DMS79 treated with DMSO at 0.1 percent for 48 hours (cell line): ENCODE measurements at regions not wholly inside any gene's neighbourhood (a gene's known extent, or its start where the extent isn't known, plus 50 kb on each side); places are given as distances from the start of the nearest gene placed in this dataset.

ENCODE experiments used
- DNase-seq: peaks from one replicate; lab custom pipeline; 2025; lab: John Stamatoyannopoulos, UW

DNA sequence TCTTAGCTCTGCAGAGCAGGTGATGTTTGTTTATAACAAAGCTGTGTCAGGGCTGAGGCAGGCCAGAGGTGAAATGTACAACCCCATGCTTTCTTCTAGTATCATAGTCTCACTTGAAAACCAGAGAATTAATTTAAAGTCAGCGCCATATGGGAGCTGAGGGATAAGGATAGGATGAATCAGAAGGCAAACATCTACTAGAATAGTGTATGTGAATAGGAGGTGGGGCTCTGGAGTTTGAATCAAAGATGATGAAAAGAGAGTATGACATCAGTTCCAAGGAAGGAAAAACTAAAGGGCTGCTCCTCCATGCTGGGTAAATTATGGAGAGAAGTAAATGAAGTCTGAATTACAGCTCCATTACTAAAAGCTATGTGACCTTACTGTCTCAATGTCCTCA, 441.5 kb downstream of the RASEF start:
- DNase-seq: no peak

DNA sequence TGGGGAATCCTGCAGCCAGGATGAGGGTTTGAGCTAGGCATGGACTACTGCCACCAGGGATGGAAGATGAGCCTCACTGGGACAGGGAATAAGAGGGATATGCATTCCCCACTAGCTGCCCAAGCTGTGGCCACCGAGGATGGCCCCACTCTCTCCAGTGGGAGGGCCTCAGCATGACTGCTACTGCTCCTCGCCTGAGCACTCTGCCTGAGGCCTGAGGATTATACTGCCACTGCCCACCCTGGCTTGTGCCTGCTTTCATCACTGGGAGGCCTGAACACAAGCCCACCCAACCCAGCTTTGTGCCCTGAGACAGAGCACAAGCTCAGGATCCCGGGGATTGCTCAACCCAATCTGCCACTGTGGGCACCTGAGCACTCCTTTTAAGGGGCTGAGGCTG, 425.6 kb downstream of the RASEF start:
- DNase-seq: no peak

DNA sequence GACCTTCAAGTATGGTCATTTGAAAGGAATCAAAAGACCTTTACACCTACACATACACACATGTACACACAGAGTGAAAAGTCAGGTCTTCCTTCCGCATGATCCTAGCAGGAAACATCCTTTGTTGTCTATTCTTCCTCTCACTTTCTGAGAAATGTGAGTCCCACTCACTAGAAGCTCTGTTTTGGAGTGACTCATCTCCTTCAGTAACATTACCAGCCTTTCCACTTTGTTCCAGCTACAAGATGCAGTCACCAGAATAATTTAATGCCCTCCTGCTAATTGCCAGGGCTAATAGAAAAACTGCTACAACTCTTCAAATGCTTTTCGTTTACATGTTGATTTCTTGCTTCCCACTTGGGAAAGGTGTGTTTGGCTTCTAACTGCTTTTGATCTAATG, 417.3 kb downstream of the RASEF start:
- peak; percentile 7 for DNase-seq

DNA sequence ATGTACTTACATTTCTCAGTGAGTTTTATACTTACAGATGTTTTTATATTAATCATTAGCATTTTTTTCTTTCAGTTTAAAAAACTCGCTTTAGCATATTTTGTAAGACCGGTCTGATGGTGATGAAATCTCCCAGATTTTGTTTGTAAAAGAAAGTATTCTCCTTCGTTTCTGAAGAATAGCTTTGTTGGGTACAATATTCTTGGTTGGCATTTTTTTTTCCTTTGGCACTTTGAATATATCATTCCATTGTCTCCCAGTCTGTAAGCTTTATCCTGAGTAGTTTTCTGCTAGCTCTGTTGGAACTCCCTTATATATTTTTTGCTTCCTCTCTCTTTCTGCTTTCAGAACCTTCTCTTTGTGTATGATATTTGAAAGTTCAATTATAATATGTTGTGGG, 412.6 kb downstream of the RASEF start:
- no peak for DNase-seq

DNA sequence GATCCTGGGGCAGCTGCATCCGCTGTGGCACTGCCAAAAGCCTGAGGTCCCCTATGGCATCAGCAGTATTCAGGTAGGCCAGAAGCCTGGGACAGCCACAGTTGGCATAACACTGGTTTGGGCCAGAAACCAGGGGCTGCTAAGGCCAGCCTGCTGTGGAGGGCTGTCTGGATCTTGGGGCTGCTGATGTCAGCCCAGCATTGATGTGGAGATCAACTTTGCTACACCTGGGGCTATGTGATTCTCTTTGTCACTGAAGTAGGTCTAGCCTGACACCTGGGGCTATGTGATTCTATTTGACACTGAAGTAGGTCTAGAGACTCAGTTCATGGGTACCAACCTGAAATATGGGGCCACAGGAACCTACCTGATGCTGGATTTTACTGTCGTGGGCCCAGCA, 411.5 kb downstream of the RASEF start:
- no peak for DNase-seq

DNA sequence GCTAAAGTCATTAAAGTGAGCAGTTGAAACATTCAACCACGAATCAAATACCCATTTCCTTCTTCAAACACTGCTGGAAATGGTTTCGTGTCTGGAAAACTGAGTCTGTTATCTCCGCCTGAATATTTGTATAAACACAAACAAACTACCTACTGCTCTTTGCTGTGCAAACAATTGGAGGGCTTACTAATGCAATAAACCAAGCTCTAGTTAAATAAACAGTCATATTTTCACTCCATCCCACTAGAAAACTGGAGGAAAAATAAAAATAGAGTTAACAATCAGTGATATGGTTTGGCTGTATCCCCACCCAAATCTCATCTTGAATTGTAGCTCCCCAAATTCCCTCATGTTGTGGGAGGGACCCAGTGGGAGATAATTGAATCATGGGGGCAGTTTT, 397.6 kb downstream of the RASEF start:
- no peak for DNase-seq

DNA sequence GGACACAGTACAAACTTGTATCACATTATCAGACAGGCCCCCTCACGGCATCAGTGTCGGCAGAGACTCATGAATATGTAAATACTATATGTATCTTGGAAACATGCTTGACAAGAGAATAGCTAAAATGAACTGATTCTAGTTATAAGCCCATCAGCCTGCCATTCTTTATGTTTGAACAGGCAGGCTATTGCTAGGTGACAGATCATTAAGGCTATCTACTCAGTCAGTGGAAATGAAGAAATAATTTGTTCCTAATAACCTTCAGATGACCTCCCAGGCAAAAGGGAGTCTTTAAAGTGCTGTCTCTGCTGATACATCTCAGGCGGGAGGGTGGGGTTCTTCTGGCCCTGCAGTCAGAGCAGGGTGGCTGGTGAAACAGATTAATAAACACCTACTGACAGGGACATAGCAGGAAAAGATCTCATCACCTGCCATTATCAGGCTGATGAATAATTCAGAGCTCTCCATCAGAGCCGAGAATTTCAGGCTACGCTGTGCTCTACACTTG, 394.2 kb downstream of the RASEF start:
- no peak for DNase-seq

DNA sequence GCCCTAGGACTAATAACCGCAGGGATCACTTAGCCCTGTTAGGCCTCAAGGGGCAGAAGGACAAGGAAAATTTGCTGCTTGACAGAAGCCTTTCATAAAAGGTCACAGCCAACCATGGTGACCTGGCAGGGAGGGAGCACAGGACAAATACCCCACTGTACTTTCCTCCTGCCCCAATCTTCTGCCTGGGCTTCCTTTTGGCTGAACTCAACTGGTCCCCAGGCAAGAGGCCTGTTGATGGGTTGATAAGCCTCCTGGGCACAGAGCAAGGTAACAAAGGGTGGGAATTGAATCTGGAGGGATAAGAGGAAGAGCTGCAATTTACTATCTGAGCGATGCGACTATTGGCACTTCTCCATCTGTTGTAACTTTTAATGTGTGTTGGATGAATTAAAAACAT, 392.9 kb downstream of the RASEF start:
- DNase-seq: no peak

DNA sequence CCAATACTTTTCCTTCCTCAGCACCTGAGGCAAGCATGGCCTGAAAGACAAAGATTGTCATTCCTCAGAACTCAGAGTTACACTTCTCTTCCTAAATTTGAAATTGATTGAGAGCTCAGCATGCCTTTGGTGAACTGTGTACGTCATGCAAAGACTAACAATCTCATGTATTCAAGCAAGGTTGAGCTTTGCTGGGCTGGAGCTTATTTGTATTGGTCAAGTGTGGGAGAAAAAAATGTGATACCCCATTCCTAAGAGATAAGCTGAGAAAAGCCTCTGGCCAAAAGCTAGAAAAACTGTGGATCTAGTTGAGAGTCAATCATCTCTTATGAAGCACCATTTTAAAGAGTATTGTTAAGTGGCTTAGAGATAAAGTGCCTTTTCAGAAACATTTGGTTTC, 392.2 kb downstream of the RASEF start:
- no peak for DNase-seq

DNA sequence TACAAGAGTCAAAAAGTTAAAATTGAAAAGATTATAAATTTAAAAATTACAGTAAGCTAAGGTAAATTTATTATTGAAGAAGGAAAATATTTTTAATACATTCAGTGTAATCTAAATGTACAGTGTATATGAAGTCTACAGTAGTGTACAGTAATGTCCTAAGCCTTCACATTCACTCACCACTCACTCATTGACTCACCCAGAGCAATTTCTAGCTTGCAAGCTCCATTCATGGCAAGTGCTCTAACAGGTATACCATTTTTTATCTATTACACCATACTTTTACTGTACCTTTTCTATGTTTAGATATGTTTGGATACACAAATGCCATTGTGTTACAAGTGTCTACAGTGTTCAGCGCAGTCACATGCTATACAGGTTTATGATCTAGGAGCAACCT, 389.7 kb downstream of the RASEF start:
- no peak for DNase-seq

DNA sequence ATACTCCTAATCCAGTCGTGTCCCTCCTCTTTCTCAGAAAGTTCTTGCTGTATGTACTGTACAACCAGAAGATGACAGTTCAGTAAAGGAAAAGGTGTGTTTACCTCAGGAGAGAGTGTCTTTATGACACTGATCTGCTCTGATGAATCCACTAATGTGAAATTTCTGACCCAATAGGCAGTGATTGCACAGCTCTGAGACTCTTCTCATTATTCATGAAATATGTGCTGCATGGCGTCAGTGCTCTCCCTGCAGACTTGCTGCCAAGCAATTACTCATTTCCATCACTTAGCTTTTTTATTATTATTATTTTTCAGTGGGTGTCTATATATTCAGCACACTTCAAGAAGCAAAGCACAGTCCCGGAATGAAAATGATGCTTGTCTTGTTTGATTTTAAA, 389.0 kb downstream of the RASEF start:
- DNase-seq: no peak

DNA sequence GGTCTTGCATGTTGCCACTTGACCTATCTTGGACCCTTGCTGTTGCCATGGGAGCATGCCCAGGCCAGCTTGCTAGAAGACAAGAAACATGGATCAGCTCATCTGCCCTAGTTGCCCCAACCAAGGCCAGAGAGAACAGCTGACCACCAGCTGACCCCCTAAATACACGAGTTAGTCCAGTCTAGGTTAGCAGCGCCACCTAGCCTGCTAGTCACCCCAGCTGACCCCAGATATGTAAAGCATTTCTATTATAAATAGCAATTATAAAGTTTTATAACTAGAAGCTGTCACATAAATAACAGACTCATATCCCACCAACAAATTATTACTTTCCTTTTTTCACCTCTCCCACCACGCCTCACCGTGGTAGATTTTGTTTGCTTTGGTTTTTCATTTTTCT, 387.8 kb downstream of the RASEF start:
- DNase-seq: no peak

DNA sequence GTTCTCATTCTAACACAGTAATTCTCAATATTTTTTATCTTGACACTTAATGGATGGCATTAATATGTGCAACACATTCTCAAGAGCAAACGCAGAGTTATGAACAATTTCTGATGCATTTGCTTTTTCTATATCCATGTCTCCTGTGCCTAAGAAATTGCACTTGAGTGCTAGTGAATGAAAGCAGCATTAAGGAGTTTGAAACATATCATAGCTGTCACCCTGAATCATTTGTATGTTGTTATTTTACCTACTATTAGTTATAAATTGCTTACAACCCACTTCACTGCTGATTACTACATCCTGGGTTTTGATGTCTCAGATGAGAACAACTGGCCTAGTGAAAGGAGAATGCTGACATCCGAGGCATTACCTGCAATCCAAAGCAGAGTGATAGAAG, 387.3 kb downstream of the RASEF start:
- DNase-seq: no peak

DNA sequence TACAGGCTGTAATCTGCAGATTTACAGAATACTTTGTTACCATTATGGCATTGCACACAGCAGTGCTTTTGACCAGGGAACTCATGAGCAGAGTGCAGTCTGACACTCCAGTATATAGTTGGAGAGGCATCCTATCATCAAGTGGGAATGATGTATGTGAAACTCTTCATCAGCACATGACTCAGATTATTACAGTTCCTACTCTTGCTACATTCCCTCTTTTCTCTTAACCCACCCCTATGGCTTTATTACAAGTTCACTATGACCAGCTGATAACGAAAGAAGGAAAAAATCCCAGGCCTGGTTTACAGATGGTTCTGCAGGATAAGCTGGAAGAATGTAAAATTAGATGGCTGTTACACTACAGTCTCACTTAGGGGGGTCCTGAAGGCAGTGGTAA, 385.9 kb downstream of the RASEF start:
- DNase-seq: no peak

DNA sequence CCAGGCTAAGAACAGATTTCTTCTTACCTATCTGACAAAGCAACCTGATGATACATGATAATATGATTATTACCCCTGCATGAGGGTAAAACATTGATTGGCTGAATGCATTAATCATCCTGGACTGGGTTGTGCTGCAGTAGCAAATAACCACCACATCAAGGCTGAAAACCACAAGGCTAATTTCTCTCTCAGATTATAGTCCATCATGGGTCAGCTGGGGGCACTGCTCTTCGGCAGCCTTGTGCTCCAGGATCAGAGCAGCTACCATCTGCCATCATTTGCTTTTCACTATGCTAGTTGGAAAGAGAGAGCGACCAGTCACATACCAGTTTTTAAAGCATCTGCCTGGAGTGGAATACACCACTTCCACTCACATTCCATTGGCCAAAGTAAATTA, 383.5 kb downstream of the RASEF start:
- no peak for DNase-seq

DNA sequence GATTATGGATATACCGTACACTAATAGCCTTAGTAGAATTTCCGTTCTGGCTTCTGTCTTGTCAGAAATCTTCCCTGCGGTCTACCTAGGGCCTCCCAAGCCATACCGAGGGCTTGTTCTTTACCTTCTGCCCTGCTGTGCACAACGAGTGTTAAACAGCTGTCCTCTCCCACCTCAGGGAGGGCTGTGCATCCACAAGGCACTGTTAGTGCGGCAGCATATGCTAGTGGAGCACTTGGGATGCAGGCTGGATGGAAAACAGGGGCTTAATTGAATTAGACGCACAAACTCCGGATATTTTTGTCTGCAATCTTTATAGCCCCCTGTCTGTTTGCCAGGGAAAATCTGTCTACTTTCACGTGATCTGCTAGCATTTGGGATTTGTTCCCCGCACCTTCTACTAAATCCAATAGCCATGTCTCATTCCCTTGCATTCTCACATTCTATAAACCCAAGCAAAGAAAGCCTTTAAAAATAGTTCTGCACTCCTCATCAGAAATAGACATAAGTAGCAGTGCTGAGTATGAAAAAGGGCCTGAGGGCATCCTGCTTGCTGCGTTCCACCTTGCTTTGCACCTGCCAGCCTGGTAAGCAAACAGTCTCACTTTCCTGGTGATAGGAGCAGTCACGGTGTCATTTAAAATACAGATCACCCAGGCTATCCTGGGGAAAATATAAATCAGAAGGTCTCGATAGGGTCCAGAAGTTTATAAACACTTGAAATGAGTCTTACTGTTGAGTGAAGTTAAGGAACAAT, 382.6 kb downstream of the RASEF start:
- DNase-seq: no peak

DNA sequence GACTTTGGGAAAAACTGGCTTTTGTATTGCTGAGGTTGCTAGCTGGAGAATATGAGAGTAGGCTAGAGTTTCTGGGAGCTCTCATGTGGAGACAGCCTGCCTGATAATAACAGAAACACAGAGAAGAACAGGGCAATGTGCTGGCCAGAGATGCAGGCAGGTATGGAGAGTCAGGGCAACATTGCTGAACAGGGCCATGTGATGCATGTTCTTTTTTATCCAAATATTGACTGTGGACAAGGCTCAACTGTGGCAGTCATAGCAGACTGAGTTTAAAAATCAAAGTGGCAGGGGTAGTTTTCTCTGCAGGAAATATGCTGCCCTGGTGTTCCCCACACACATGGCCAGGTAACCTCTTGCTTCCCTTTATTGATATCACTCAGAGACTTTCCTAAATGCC, 381.1 kb downstream of the RASEF start:
- no peak for DNase-seq

DNA sequence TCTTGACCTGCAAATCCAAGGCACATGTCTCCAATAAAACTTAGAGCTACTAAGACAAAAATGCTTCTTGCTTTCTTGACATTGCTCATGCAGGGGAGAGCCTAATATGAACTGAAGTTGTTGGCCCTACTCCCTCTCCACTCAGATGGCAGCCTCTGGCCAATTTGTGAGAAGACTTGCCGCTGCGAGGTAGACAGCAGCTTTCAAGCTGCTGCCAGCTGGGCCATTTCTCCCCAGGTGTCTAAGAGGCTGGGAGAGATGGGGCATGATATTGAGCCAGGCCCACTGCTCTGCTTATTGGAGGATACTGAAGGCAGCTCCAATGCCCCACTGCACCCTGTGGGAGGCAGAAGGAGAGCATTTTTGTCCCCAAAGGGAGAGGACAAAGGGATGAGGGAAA, 380.5 kb downstream of the RASEF start:
- no peak for DNase-seq

DNA sequence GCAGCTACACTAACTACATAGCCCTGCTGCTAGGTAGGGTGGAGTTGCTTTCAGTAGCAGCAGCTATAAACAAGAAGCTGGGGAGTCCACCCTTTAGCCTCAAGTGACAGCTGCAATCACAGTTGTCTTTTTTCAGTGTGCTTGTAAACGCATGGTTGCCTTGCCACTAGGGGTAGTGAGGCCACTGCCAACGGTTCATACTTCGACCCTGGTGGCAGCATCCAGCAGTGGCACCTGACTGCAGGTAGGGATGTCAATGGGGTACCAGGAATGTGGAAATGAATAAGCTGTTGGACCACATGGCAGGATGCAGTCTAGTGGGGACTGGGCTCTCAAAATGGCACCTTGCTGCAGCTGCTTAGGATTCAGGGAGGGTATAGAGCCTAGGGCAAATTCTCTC, 367.2 kb downstream of the RASEF start:
- DNase-seq: no peak

DNA sequence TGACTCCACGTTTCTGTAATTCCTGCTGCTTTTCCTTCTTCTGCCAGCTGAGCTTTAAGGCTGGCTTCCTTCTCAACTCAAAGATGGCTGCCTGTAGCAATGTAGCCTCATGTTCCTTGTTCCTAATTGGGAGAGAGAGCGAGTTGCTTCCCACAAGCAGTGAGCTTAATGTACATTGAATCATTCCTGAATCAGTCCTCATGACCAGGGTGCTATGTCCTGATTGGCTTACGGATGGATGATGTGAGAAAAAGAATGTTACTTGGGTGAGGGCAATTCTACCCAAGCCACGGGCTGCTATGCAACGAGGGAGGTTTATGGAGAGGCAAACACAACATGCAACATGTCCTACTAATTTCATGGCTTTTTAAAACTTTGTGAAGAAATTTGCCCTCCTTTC, 356.2 kb downstream of the RASEF start:
- no peak for DNase-seq

DNA sequence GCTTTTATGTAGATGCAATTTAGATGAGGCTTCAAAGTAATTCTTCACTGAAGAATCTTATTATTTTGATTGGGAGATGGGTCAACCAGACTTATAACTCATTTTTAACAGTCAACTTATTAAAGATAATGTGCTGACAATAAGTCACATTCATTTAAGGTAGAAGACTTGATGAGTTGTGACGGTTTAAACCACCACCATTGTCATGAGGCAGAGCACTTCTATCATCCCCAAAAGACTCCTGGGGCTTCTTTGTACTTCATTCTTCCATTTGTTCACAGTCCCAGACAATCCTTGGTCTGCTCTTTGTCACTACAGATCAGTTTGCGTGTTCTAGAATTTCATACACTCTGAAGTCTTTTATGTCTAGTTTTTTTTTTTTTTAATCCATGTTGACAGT, 346.1 kb downstream of the RASEF start:
- DNase-seq: no peak

DNA sequence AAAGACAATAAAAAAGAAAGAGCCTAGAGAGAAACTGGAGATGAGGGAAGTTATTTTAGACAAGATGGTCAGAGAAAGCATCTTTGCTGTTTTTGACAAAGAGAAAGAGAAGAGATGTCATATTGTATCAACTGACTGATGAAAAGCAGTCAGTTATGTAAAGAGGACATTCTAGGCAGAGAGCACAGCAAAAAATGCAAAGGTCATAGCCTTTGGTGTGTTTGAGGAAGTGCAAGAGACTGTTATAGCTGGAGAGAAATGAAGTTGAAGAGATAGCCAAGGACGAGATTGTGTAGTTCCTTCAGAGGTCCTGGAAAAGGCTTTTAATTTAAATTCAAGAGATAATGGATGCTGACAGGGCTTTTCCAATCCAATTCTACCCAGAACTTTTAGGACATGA, 342.4 kb downstream of the RASEF start:
- no peak for DNase-seq

DNA sequence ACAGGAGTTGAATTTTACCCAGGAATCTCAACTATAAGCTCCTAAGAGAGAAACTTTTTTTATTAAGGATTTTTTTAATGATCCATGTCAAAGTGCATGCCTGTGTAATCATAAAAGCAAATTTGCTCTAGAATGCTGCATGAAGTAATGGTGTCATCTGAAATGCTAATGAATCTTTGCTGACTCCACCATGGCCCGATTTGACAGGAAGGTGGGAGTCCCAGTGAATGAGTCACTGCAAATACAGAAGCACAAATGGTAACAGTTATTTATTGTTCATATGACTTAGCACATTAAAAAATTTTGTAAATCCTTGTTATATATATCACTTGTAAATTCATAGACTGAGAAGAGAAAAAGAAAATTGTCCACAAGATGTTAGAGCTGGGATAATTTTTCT, 341.3 kb downstream of the RASEF start:
- DNase-seq: no peak

DNA sequence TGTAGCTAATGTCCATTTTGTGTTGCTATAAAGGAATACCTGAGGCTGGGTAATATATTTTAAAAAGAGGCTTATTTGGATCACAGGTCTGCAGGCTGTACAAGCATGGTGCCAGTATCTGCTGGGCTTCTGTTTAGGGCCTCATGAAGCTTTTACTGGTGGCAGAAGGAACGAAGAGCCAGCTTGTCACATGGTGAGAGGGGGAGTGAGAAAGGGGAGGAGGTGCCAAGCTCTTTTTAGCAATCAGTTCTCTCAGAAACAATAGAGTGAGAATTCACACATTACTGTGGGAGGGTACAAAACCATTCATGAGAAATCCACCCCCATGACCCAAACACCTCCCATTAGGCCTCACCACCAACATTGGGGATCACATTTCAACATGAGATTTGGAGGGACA, 340.9 kb downstream of the RASEF start:
- DNase-seq: no peak
